H1 (cell line): ENCODE measurements at regions not wholly inside any gene's neighbourhood (a gene's known extent, or its start where the extent isn't known, plus 50 kb on each side); places are given as distances from the start of the nearest gene placed in this dataset.

ENCODE experiments used
- EP300 ChIP-seq, 2 experiments: IDR thresholded peaks; 1 replicate in 1 of 2; 2 replicates in 1 of 2; pipeline ENCODE4 v1.6.1; 2011 to 2012; ENCODE audit warnings: low read depth in 2 of 2, low read length in 2 of 2, mild to moderate bottlenecking in 2 of 2, borderline replicate concordance in 1 of 2, inconsistent platforms in 1 of 2, moderate library complexity in 1 of 2

GRCh38 chr6:95685822-95686221 is 108.5 kb downstream of the MANEA start (continued):
- no peak for TF ChIP-seq EP300 (IDR thresholded peaks at IDR 0.05; ENCODE audit: borderline replicate concordance in 1 of 2, low read depth in 2 of 2, low read length in 2 of 2)
